HG03439 (cell line): ENCODE measurements at regions not wholly inside any gene's neighbourhood (a gene's known extent, or its start where the extent isn't known, plus 50 kb on each side); places are given as distances from the start of the nearest gene placed in this dataset.

Experiments used
- ATAC-seq: cut with Tn5 transposase; IDR thresholded peaks from one replicate; pipeline ENCODE4 v1.9.1; 2021; ENCODE audit warnings: mild to moderate bottlenecking, moderate library complexity; ENCODE audit not compliant: unreplicated experiment

DNA sequence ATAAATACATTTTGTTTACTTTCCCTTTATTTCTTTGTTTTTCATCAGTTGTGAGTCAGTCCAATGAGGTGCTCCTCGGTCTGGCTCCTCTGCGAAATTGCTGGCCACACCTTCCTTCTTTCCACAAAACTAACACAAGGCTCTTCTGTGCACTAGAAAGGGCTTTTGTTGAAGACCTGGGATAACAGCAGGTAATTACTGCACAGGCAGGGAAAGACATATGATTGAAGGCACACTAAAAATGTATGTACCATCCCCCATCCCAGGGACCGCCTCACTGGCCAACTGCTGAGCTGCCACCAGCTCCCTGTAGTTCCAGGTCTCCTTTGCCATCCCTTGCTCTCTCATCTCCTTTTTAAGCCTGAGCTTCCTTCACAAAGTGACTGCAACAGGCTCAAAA is 180.5 kb downstream of the EFNB2 start:
- no peak for ATAC-seq

DNA sequence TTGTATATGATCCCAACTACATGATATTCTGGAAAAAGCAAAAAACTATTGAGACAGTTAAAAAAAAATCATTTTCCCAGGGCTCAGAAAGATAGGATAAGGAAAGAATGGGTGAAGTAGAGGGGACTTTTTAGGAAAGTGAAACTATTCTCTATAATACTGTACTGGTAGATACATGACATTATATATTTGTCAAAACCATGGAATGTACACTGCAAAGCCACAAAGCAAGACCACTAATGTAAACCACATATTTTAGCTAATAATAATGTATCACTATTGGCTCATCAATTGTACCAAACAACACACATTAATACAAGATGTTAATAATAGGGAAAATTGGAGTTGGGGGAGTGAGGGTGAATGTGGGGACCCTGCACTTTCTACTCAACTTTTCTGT is 182.6 kb downstream of the EFNB2 start:
- ATAC-seq: no peak

- ATAC-seq: no peak
These were observed 184.2 kb downstream of the EFNB2 start for GRCh38 chr13:106351251-106351650.

DNA sequence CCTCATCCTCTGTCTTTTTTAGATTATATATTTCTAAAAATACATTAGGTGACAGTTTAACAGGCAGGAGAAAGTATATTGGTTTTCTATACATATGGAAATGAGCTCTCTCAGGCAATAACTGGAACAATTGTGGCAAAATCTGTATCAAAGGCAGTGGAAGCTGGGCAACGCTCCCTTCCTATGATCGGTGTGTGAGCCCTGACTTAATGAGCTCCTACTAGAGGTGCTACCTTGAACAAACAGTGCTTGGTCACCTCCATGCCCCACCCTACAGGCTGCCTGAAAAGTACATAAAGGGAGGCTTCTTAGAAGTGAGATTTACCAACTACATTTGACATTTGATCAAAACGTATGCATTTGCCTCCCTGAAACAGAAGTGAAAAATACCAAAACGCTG is 185.3 kb downstream of the EFNB2 start:
- no peak for ATAC-seq

DNA sequence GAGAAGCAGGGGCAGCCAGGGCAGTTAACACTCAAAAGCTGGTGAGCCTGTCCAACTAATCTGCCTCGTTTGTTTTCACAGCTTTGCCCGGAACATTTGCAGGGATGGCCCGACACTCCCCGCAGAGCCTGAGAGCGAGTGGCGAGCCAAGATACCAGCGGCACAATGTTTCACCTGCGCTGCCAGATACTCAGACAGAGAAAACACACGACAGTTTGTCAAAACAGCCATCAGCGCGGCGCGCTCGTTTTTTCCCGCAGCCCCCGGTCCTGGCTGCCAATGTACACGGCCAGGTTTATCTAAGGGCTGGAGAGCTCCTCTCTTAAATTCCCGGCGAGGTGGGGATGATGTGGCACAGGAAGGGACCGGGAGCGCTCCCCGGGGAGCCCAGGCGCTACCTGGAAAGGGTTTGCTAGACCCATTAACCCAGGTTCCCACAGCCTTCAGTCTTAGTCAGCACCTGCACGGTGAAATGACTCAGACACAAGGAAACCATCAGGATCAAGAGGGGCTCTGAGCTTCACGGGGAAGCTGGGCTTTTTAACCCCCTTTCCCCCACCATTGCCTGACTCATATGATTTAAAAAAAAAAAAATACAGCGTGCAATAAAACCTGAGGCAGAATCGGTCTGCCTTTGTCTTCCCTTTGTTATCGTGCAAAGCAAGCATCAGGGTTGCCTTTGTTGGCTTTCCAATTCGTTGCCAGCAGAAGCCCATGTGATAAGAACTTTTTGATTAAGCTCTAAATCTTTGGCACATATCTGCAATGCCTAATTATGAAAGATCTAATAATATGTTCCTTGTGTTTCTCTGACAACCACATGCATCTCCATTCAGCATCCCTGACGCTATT is 186.2 kb downstream of the EFNB2 start:
- no peak for ATAC-seq

GRCh38 chr13:106348075-106348840 is 187.2 kb downstream of the EFNB2 start:
- ATAC-seq: no peak

GRCh38 chr13:106344342-106344741 is 191.1 kb downstream of the EFNB2 start:
- no peak for ATAC-seq

- no peak for ATAC-seq
These were observed 191.6 kb downstream of the EFNB2 start for GRCh38 chr13:106343836-106344235.

- no peak for ATAC-seq
These were observed 195.2 kb downstream of the EFNB2 start for GRCh38 chr13:106340249-106340648.

GRCh38 chr13:106337096-106337850 is 198.2 kb downstream of the EFNB2 start:
- ATAC-seq: no peak

DNA sequence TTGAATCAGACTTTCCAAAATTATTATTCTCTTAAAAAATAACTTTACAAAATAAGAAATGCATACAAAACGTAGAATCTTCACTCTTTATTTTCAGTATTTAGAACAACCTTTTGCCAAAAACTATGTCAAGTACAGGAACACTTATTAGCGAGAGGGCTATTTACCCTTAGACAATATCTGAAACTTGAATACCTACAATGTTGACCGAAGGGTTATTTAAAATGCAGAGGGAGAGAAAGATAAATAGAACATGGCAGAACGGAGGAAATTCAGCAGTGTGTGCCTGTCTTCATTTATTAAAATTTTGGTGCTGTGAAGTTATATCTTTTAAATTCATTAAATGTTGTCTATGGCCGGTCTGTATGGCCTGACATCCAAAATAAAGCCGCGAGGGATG is 198.8 kb downstream of the EFNB2 start:
- ATAC-seq: no peak

- ATAC-seq: no peak
These were observed 202.8 kb downstream of the EFNB2 start for GRCh38 chr13:106332621-106333020.

DNA sequence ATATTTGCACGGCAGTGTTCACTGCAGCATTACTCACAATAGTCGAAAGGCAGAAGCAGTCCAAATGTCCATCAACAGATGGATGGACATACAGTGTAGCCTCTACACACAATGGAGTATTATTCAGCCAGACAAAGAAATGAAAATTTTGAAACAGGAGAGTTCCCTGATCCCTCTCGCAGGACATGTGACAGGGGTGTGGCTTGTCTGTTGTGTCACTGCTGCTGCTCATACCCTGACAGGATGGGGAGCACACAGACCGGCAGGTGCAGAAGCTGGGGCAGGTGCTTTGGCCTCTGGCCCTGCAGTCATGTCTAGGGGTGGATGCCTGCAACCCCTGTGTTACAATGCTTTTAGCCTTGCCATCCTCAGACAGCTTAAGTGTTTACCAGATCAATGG is 204.3 kb downstream of the EFNB2 start:
- no peak for ATAC-seq

DNA sequence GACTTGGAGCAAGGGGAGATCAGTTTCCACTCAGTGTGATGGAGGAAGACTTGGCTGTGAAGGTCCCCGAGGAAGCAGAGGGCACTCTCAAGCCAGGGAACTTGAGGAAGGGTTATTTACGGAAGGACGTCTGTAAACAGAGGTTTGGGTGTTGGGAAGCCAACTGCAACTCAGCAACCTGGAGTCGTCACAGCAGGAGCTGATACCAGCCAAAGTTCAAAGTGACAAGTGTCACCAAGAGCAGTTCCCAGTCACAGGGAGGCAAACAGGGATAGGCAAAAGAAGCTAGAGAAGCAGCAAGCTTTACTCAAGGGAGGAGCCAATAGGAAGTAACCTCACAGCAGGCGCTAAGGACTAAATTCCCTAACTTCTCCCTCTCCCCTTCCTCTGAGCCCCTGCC is 205.5 kb downstream of the EFNB2 start:
- ATAC-seq: no peak

DNA sequence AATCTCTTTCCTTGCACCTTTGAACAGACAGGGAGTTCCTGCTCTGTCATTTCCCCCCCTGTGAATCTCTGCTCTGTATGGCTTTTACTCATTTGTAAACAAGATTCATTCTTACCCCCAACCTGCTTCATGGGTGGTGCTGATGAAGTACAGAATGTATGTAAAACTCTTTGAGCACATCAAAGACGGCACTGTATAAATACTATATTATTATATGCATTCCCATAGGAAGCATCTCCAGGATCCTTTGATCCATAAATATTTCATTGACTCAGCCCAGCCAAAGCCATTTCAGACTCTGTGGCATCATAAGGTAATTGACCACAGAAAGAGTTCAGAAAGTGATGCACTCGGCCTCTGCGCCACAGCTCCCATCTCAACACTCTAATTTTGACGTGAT is 208.7 kb downstream of the EFNB2 start:
- no peak for ATAC-seq

GRCh38 chr13:106324444-106324843 is 211.0 kb downstream of the EFNB2 start:
- ATAC-seq: no peak

DNA sequence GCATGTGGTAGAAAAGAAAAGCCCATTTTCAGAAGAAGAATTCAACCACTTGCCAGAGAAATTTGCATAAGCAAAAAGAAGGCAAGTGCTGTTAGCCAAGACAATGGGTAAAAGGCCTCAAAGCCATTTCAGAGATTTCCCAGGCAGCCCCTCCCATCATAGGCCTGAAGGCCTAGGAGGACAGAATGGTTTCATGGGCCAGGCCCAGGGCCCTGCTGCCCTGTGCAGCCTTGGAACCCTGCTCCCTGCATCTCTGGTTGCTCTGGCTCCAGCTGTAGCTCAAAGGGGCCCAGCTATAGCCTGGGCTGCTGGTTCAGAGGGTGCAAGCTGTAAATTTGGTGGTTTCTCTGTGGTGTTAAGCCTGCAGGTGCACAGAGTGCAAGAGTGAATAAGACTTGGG is 212.8 kb downstream of the EFNB2 start:
- ATAC-seq: no peak

GRCh38 chr13:106318941-106319411 is 216.5 kb downstream of the EFNB2 start:
- no peak for ATAC-seq

DNA sequence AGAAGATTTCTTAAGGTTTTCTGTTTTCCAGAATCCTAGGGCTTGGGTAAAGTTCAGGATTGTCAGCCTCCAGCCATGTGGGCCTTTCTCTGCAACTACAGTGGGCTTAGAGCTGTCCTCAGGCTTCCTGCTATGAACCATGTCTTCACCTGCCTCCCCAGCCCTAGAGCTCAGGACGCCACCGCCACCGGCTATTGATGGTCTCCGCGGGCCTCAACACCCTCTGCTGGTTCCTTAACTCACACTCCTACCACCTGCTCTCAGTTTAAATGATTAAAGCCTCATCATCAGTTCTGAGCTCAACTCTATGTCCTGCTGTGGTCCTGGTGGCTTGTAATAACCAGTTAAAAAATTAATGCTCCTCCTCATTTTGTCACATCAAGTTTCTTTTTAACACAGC is 221.0 kb downstream of the EFNB2 start:
- no peak for ATAC-seq

DNA sequence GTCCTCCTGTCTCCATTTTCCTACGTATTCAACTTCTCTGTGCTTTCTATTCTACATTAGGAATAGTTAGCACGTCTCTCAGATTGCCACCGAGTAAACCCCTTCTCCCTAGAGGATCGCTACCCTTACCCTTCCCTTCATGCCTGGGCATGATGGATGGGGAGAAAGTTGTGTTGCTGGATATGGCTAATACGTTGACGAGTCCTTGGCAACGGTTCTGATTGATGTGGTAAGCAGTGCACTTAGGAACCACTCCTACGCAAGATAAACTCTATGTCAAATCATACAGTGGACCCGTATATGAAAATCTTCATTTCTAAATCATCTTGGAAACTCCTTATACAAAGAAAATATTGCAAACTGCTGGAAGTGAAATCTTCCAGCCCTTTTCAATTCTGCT is 224.5 kb downstream of the EFNB2 start:
- no peak for ATAC-seq

DNA sequence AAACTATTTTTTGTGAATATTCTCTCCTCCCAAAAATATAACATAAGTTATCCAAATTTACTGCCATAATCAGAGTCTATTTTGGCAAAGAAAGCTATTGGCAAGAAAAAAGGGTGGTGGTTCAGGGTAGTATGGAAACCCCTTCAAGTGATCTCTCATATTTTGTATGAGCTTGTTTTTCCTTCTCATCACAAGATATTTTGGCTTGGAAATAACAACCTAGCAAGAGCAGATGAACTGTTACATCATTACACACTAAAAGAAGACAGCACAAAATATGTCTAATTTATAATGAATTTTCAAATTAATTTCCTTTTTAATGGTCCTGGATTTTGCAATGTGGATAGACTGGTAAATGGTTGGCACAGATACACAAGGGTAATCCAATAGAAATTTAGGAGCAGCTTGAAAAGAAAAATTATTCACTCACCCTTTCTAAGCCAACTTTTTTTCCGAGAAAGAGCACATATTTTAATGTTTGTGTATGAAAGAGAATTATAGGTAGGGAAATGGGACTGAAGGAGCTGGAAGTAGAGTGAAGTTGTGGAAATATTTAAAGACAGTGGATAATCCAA is 225.1 kb downstream of the EFNB2 start:
- ATAC-seq: no peak
